GM12873 (cell line): ENCODE measurements at regions not wholly inside any gene's neighbourhood (a gene's known extent, or its start where the extent isn't known, plus 50 kb on each side); places are given as distances from the start of the nearest gene placed in this dataset.

Experiments used
- CTCF ChIP-seq: IDR thresholded peaks from 2 replicates; pipeline ENCODE4 v1.5.1; 2012; ENCODE audit warnings: low read depth, mild to moderate bottlenecking, moderate library complexity, low read length, control low read depth; ENCODE audit not compliant: insufficient read depth; ENCODE audit errors: missing control alignments

- no peak for TF ChIP-seq CTCF
These were observed 366.5 kb downstream of the FAT4 start for GRCh38 chr4:125681240-125681639.

- no peak for TF ChIP-seq CTCF
These were observed 368.0 kb downstream of the FAT4 start for GRCh38 chr4:125682730-125683129.

GRCh38 chr4:125688841-125689240 is 374.1 kb downstream of the FAT4 start:
- no peak for TF ChIP-seq CTCF

GRCh38 chr4:125689805-125690204 is 375.1 kb downstream of the FAT4 start:
- TF ChIP-seq CTCF = no peak

- TF ChIP-seq CTCF = no peak
These were observed 378.5 kb downstream of the FAT4 start for GRCh38 chr4:125693228-125693627.

- TF ChIP-seq CTCF = no peak
These were observed 387.7 kb downstream of the FAT4 start for GRCh38 chr4:125702406-125702805.

GRCh38 chr4:125703443-125703842 is 388.7 kb downstream of the FAT4 start:
- TF ChIP-seq CTCF = no peak
